GM21423 (cell line): ENCODE measurements at regions not wholly inside any gene's neighbourhood (a gene's known extent, or its start where the extent isn't known, plus 50 kb on each side); places are given as distances from the start of the nearest gene placed in this dataset.

ENCODE experiments used
- ATAC-seq: cut with Tn5 transposase; IDR thresholded peaks from one replicate; pipeline ENCODE4 v1.9.1; 2021; ENCODE audit warnings: mild to moderate bottlenecking, moderate library complexity; ENCODE audit not compliant: unreplicated experiment

GRCh38 chr11:104451197-104451893 lies 287.4 kb upstream of the PDGFD start:
- ATAC-seq: no peak

GRCh38 chr11:104443387-104443786 lies 279.4 kb upstream of the PDGFD start:
- no peak for ATAC-seq

GRCh38 chr11:104442321-104442720 lies 278.4 kb upstream of the PDGFD start:
- ATAC-seq: no peak

GRCh38 chr11:104435494-104435893 lies 271.5 kb upstream of the PDGFD start:
- no peak for ATAC-seq

- ATAC-seq: no peak
Measured at GRCh38 chr11:104433751-104434150, 269.8 kb upstream of the PDGFD start.

- no peak for ATAC-seq
Measured at GRCh38 chr11:104432981-104433380, 269.0 kb upstream of the PDGFD start.

GRCh38 chr11:104432526-104432925 lies 268.6 kb upstream of the PDGFD start:
- ATAC-seq: no peak

GRCh38 chr11:104422324-104422944 lies 258.5 kb upstream of the PDGFD start:
- no peak for ATAC-seq

- no peak for ATAC-seq
Measured at GRCh38 chr11:104410336-104410735, 246.4 kb upstream of the PDGFD start.

- no peak for ATAC-seq
Measured at GRCh38 chr11:104408630-104409029, 244.7 kb upstream of the PDGFD start.

GRCh38 chr11:104405277-104405676 lies 241.3 kb upstream of the PDGFD start:
- ATAC-seq: no peak

- no peak for ATAC-seq
Measured at GRCh38 chr11:104404231-104405175, 240.6 kb upstream of the PDGFD start.

- ATAC-seq: no peak
Measured at GRCh38 chr11:104402812-104403521, 239.0 kb upstream of the PDGFD start.

- no peak for ATAC-seq
Measured at GRCh38 chr11:104394508-104394907, 230.6 kb upstream of the PDGFD start.

- ATAC-seq: no peak
Measured at GRCh38 chr11:104390651-104391050, 226.7 kb upstream of the PDGFD start.

- ATAC-seq: no peak
Measured at GRCh38 chr11:104385884-104386283, 221.9 kb upstream of the PDGFD start.

GRCh38 chr11:104380358-104380757 lies 216.4 kb upstream of the PDGFD start:
- no peak for ATAC-seq

GRCh38 chr11:104372111-104372510 lies 208.2 kb upstream of the PDGFD start:
- ATAC-seq: no peak

GRCh38 chr11:104370478-104370877 lies 206.5 kb upstream of the PDGFD start:
- no peak for ATAC-seq

- ATAC-seq: no peak
Measured at GRCh38 chr11:104369761-104370160, 205.8 kb upstream of the PDGFD start.

GRCh38 chr11:104366321-104366734 lies 202.4 kb upstream of the PDGFD start:
- no peak for ATAC-seq
